HPDE6-E6E7 (cell line): ENCODE measurements at regions not wholly inside any gene's neighbourhood (a gene's known extent, or its start where the extent isn't known, plus 50 kb on each side); places are given as distances from the start of the nearest gene placed in this dataset.

ENCODE experiments used
- DNase-seq: peaks from one replicate; pipeline ENCODE4 v3.0.0; 2011; ENCODE audit warnings: missing footprints; ENCODE audit errors: extremely low spot score

GRCh38 chr3:168461793-168462192 lies 366.1 kb upstream of the GOLIM4 start:
- DNase-seq = no peak

GRCh38 chr3:168459226-168459784 lies 363.6 kb upstream of the GOLIM4 start:
- DNase-seq = no peak

GRCh38 chr3:168457954-168458539 lies 362.3 kb upstream of the GOLIM4 start:
- DNase-seq = no peak

- DNase-seq = no peak
Observed at GRCh38 chr3:168455814-168456213, 360.1 kb upstream of the GOLIM4 start.

- DNase-seq = no peak
Observed at GRCh38 chr3:168453623-168454022, 357.9 kb upstream of the GOLIM4 start.

- no peak for DNase-seq
Observed at GRCh38 chr3:168443965-168444364, 348.2 kb upstream of the GOLIM4 start.

GRCh38 chr3:168442502-168442901 lies 346.8 kb upstream of the GOLIM4 start:
- DNase-seq = no peak

- DNase-seq = no peak
Observed at GRCh38 chr3:168436245-168436724, 340.6 kb upstream of the GOLIM4 start.

GRCh38 chr3:168431491-168431890 lies 335.8 kb upstream of the GOLIM4 start:
- DNase-seq = no peak

- DNase-seq = no peak
Observed at GRCh38 chr3:168427835-168428475, 332.2 kb upstream of the GOLIM4 start.

GRCh38 chr3:168427156-168427555 lies 331.4 kb upstream of the GOLIM4 start:
- DNase-seq = no peak

- DNase-seq = no peak
Observed at GRCh38 chr3:168425936-168426595, 330.3 kb upstream of the GOLIM4 start.

- no peak for DNase-seq
Observed at GRCh38 chr3:168424059-168424734, 328.5 kb upstream of the GOLIM4 start.

GRCh38 chr3:168422843-168423242 lies 327.1 kb upstream of the GOLIM4 start:
- no peak for DNase-seq

- DNase-seq = no peak
Observed at GRCh38 chr3:168419091-168419490, 323.4 kb upstream of the GOLIM4 start.

- DNase-seq = peak; percentile 31
Observed at GRCh38 chr3:168417016-168417415, 321.3 kb upstream of the GOLIM4 start.

GRCh38 chr3:168416446-168416845 lies 320.7 kb upstream of the GOLIM4 start:
- DNase-seq = no peak

GRCh38 chr3:168414149-168414548 lies 318.4 kb upstream of the GOLIM4 start:
- no peak for DNase-seq

GRCh38 chr3:168407381-168407780 lies 311.7 kb upstream of the GOLIM4 start:
- no peak for DNase-seq

GRCh38 chr3:168405288-168405687 lies 309.6 kb upstream of the GOLIM4 start:
- DNase-seq = no peak

GRCh38 chr3:168398371-168399025 lies 302.8 kb upstream of the GOLIM4 start:
- no peak for DNase-seq

- DNase-seq = no peak
Observed at GRCh38 chr3:168396861-168397260, 301.1 kb upstream of the GOLIM4 start.
